Subcutaneous abdominal adipose tissue (tissue), 5 donors: ENCODE measurements at regions not wholly inside any gene's neighbourhood (a gene's known extent, or its start where the extent isn't known, plus 50 kb on each side); places are given as distances from the start of the nearest gene placed in this dataset.

Experiments used
- H3K27ac ChIP-seq: one replicate; pipeline ENCODE4 v1.7.0; 2013; ENCODE audit warnings: low read depth, mild to moderate bottlenecking, inconsistent platforms, low read length, moderate library complexity
- H3K27me3 ChIP-seq, 5 donors: one replicate each; pipeline ENCODE4 v1.7.0; 2013; ENCODE audit warnings: low read length in 5 of 5, inconsistent platforms in 1 of 5; ENCODE audit not compliant: control insufficient read depth in 5 of 5, insufficient read depth in 4 of 5
- H3K36me3 ChIP-seq, 5 donors: one replicate each; pipeline ENCODE4 v1.7.0; 2013; ENCODE audit warnings: low read length in 5 of 5; ENCODE audit not compliant: control insufficient read depth in 5 of 5, insufficient read depth in 5 of 5
- H3K4me1 ChIP-seq, 5 donors: one replicate each; pipeline ENCODE4 v1.7.0; 2013; ENCODE audit warnings: low read length in 5 of 5, mild to moderate bottlenecking in 3 of 5, moderate library complexity in 1 of 5; ENCODE audit not compliant: control insufficient read depth in 5 of 5, insufficient read depth in 5 of 5
- H3K4me3 ChIP-seq, 5 donors: one replicate each; pipeline ENCODE4 v1.7.0; 2013; ENCODE audit warnings: low read length in 5 of 5, low read depth in 1 of 5
- H3K9ac ChIP-seq, 5 donors: one replicate each; pipeline ENCODE4 v1.7.0; 2013; ENCODE audit warnings: low read length in 5 of 5, mild to moderate bottlenecking in 4 of 5, moderate library complexity in 3 of 5
- H3K9me3 ChIP-seq, 5 donors: one replicate each; pipeline ENCODE4 v1.7.0; 2013; ENCODE audit warnings: low read length in 5 of 5; ENCODE audit not compliant: control insufficient read depth in 5 of 5
- donor health status: healthy.
- donor health status: healthy.
- donor health status: healthy.
- donor health status: healthy.
- donor health status: healthy.

DNA sequence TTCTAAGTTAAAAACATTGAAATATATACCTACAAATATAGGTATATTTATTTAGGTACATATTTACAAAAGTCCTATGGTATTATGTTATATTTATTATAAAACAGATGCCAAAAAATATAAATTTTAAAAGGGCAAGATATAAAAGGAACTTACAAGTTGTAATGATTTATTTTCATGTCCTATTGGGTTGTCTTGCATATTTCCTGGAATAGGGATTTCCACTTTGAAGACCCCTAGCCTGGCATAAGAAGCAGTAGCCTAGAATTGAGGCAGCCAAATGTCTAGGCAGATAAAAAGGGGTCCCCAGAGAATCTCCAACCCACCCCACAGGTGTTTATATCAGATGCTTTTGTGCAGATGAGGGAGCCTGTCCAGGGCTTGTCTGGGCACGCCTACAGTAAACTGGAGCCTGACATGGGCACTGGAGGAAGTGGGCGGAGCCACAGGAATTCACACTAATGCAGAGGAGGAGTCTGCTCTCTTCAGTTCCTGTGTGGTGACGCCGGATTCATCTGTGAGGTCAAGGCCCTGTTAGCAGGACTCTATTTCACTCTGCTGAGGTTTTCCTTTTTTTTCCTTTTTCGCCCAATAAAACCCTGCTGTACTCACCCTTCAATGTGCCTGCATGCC, 1088.9 kb upstream of the PIK3C3 start:
- Histone ChIP-seq H3K27me3 (no peaks in the 10 kb centered on the region), H3K4me3 (no peak overlapping the region), H3K9ac (no peak overlapping the region), H3K36me3 (no peaks in the 10 kb centered on the region), H3K9me3 (peaks cover 0 to 3% (median 0%) of the 10 kb centered on the region in 5 donors), H3K27ac (no peak overlapping the region), H3K4me1 (no peaks in the 10 kb centered on the region)

DNA sequence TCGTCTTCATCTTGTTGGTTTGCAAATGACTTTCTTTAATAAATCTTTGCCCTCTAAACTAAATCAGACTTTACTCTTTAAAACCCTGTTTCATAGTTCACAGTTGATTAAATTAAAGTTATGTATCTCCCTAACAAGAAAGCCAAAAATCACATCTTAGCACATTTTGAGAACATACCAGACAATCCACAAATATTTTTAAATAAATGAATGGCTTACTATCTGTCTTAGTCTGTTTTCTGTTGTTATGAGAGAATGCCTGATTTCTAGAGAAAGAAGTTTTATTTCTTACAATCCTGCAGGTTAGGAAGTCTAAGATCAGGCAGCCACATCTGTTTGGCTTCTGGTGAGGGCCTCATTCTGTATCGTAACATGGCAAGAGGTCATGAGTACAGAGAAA, 1090.2 kb upstream of the PIK3C3 start:
- Histone ChIP-seq H3K27ac (no peak overlapping the region), H3K4me3 (no peak overlapping the region), H3K9me3 (peaks cover 0 to 3% (median 0%) of the 10 kb centered on the region in 5 donors), H3K9ac (no peak overlapping the region), H3K27me3 (no peaks in the 10 kb centered on the region), H3K4me1 (no peaks in the 10 kb centered on the region), H3K36me3 (no peaks in the 10 kb centered on the region)

DNA sequence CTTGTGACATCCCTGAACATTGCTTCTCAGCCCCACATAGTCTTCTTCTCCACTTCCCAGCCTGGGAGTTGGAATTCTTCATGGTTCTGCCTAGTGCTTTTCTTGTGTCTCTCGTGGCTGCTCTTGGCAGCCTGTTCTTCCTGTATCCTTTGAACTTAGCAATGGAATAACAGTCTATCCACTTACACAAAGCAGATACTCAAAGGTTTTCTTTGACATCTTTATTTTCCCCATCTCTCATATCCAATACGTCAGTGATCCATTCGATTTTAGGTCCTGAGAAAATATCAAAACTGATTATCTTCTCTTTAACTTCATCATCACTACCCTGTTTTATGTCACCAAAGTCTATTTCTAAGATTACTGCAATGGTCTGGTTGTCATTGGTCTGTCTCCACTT, 1091.2 kb upstream of the PIK3C3 start:
- no peak overlapping the region for H3K4me3 ChIP-seq
- H3K4me1 ChIP-seq: no peaks in the 10 kb centered on the region
- H3K9ac ChIP-seq: no peak overlapping the region
- H3K9me3 ChIP-seq: peaks cover 0 to 3% (median 0%) of the 10 kb centered on the region in 5 donors
- no peak overlapping the region for H3K27ac ChIP-seq
- no peaks in the 10 kb centered on the region for H3K27me3 ChIP-seq
- H3K36me3 ChIP-seq: no peaks in the 10 kb centered on the region

DNA sequence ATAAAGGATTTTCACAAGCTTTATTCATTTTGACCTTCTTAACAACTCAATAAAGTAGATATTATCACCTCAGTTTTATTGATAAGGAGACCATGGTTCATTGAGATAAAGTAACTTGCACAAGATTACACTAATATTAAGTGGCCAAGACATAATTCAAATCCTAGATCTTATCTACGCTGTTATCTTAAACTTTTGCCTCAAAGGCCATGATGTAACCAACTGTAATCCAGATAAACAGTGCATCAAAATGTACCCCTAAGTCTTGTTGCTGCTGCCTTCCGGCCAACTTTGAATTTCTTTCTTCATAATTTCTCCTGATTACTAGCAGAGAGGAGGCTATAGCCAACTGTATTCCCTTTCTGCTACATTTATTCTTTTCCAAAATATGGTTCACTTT, 1094.8 kb upstream of the PIK3C3 start:
- no peak overlapping the region for H3K27ac ChIP-seq
- no peaks in the 10 kb centered on the region for H3K27me3 ChIP-seq
- H3K4me3 ChIP-seq: no peak overlapping the region
- no peaks in the 10 kb centered on the region for H3K9me3 ChIP-seq
- no peaks in the 10 kb centered on the region for H3K4me1 ChIP-seq
- H3K36me3 ChIP-seq: no peaks in the 10 kb centered on the region
- no peak overlapping the region for H3K9ac ChIP-seq

DNA sequence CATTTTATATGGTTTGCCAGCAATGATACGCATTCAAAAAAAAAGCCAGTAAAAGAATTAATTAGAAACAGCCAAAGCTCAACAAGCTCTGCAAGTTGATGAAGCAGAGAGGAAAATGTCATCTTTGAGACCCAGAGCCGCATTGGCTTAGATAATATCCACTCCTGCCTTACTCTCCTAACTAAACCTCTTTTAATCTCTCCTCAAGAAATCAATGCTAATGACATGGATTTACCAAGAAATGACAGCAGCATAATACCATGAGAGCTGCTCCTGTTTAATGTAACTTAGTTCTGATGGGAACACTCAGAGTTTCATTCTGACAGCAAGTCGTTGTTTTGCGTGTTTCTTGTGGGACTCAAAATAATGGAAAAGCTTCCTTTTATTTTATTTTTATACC, 1099.4 kb upstream of the PIK3C3 start:
- Histone ChIP-seq H3K4me3 (no peak overlapping the region), H3K27ac (no peak overlapping the region), H3K9me3 (no peaks in the 10 kb centered on the region), H3K9ac (no peak overlapping the region), H3K36me3 (no peaks in the 10 kb centered on the region), H3K27me3 (no peaks in the 10 kb centered on the region), H3K4me1 (no peaks in the 10 kb centered on the region)

DNA sequence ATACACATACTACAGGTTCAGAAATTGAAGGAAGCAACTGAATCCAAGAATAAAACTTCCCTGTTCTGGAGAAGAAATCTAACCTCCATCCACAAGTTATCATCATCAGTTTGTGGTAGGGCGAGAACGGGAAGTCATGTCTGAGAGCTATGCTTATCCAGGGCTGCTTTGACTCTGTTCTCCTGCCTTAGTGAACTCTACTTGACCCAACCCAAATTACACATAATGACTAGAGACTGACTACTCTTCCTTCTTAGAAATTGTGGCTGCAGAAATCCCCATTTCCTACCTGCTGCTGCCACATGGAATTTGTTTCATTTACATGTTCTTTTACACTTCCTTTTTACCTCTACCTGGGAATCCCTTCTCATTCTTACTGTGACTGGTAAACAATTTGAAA, 1102.6 kb upstream of the PIK3C3 start:
- Histone ChIP-seq H3K9ac (no peak overlapping the region), H3K4me3 (no peak overlapping the region), H3K4me1 (no peaks in the 10 kb centered on the region), H3K27ac (no peak overlapping the region), H3K36me3 (no peaks in the 10 kb centered on the region), H3K27me3 (no peaks in the 10 kb centered on the region), H3K9me3 (no peaks in the 10 kb centered on the region)

DNA sequence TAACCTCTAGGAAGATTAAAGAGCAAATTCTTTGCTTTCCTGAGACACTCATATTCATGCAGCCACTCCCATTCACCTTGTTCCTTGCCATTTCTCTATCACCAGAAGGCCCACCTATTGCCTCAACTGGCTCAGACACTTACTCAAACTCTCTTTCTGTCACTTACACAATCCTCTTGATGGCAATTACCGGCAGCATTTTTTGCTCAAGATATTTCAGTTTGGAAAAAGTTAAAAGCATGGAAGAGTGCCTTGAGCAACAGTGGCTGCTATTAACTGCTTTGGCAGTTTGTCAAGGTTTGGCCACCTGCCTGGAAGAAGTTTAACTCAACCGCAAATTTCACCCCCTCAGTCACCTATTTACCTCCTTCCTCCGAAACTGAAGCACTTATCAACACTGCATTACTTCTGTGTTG, 1104.0 kb upstream of the PIK3C3 start:
- no peak overlapping the region for H3K4me3 ChIP-seq
- H3K9ac ChIP-seq: no peak overlapping the region
- H3K27ac ChIP-seq: no peak overlapping the region
- H3K36me3 ChIP-seq: no peaks in the 10 kb centered on the region
- H3K9me3 ChIP-seq: no peaks in the 10 kb centered on the region
- H3K27me3 ChIP-seq: no peaks in the 10 kb centered on the region
- no peaks in the 10 kb centered on the region for H3K4me1 ChIP-seq

DNA sequence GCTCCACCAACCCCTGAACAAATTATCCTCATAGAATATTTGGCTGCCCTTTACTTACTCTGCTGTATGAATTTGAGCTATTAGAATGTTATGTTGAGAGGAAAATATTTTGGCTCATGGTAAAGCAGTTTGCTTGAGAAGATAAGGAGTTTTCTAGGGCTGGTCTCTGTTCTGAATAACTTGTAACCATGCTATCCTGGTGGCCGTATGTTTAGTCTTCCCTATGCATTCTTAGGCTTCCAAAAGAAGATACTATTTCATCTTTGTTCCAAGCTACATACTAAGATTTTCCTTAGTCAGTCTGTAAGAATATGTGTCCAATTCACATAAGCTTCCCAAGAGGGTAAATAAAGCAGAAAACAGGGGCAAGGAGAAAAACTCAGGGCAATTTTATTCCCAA, 1105.1 kb upstream of the PIK3C3 start:
- no peak overlapping the region for H3K9ac ChIP-seq
- no peak overlapping the region for H3K27ac ChIP-seq
- H3K36me3 ChIP-seq: no peaks in the 10 kb centered on the region
- H3K4me3 ChIP-seq: no peak overlapping the region
- H3K4me1 ChIP-seq: no peaks in the 10 kb centered on the region
- H3K9me3 ChIP-seq: no peaks in the 10 kb centered on the region
- H3K27me3 ChIP-seq: no peaks in the 10 kb centered on the region

DNA sequence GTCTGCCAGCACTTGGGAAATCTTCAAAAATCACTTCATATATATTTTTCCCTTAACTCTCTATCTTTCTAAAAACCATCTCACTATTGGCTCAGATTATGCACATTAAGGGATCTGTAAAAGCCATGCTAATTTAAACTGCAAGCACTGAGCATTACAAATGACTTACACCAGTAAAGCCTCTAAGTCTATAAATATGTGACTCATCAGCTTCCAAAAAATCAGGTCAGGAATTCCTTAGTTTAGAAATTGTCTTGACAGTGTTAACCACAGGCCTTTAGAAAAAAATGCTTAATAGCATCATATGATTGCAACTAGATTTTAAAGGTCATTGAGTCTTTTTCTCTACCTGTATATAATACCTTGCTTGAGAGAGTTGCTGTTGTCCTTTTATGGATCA, 1113.6 kb upstream of the PIK3C3 start:
- Histone ChIP-seq H3K4me1 (no peaks in the 10 kb centered on the region), H3K36me3 (no peaks in the 10 kb centered on the region), H3K27me3 (no peaks in the 10 kb centered on the region), H3K4me3 (no peak overlapping the region), H3K9ac (no peak overlapping the region), H3K27ac (no peak overlapping the region), H3K9me3 (peaks cover 0 to 8% (median 0%) of the 10 kb centered on the region in 5 donors)

DNA sequence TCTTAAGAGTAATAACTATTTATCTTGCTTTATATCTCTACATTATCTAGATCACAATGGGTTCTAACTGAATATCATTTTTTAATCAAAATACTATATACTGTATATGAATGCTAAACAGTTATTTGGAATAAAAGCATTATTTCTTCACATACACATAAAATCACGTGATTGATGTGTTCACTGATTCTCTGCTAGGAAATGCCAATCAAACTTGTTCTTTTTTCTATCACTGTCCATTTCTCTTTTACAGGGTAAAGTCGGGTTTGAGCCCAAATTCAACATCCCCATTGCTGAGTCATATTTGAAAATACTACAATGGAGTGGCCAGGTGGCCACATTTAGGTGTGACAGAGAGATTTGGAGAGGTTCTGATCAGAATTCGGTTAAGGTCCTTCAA, 1114.0 kb upstream of the PIK3C3 start:
- Histone ChIP-seq H3K27me3 (no peaks in the 10 kb centered on the region), H3K4me3 (no peak overlapping the region), H3K9me3 (peaks cover 0 to 8% (median 0%) of the 10 kb centered on the region in 5 donors), H3K4me1 (no peaks in the 10 kb centered on the region), H3K36me3 (no peaks in the 10 kb centered on the region), H3K27ac (no peak overlapping the region), H3K9ac (no peak overlapping the region)

DNA sequence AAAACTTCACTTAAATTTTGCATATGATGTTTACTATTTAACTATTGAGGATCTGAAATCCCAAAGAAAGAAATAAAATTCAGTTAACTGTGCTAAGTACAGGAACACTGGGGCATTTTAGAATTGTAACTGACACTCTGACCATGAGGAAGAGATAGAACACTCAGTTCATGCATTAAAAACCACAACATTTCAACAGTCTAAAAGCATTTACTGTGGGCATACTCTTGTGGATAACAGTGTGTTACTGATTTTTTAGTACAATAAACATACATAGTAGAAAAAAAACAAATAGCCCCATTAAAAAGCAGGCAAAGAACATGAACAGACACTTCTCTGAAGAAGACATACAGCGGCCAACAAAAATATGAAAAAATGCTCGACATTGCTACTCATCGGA, 1122.7 kb upstream of the PIK3C3 start:
- H3K9ac ChIP-seq: no peak overlapping the region
- H3K36me3 ChIP-seq: no peaks in the 10 kb centered on the region
- H3K4me1 ChIP-seq: no peaks in the 10 kb centered on the region
- no peak overlapping the region for H3K27ac ChIP-seq
- no peaks in the 10 kb centered on the region for H3K9me3 ChIP-seq
- no peaks in the 10 kb centered on the region for H3K27me3 ChIP-seq
- no peak overlapping the region for H3K4me3 ChIP-seq
